ENCODE measurements at regions not wholly inside any gene's neighbourhood (a gene's known extent, or its start where the extent isn't known, plus 50 kb on each side); places are given as distances from the start of the nearest gene placed in this dataset.

GRCh38 chr18:6672821-6673308, 56.7 kb upstream of the ARHGAP28 start:
- TF ChIP-seq CTCF (IDR thresholded peaks at IDR 0.05; ENCODE audit: poor library complexity) = no peak
- no peak for TF ChIP-seq EZH2 (IDR thresholded peaks at IDR 0.05; ENCODE audit: borderline replicate concordance)
